Breast epithelium (tissue), 3 donors: ENCODE measurements at regions not wholly inside any gene's neighbourhood (a gene's known extent, or its start where the extent isn't known, plus 50 kb on each side); places are given as distances from the start of the nearest gene placed in this dataset.

Experiments used
- POLR2AphosphoS5 ChIP-seq, 3 donors: sonication (generic); formaldehyde crosslinking; IDR thresholded peaks; one replicate each; pipeline ENCODE4 v1.6.1; 2017; ENCODE audit warnings: antibody characterized with exemption in 3 of 3
- TF ChIP-seq, protein P1 (sequence below), 3 donors: fragments of 450-650 bp; IDR thresholded peaks; one replicate each; pipeline ENCODE4 v1.5.1; 2016 to 2017; ENCODE audit warnings: antibody characterized with exemption in 3 of 3, mild to moderate bottlenecking in 3 of 3, moderate library complexity in 3 of 3

DNA sequence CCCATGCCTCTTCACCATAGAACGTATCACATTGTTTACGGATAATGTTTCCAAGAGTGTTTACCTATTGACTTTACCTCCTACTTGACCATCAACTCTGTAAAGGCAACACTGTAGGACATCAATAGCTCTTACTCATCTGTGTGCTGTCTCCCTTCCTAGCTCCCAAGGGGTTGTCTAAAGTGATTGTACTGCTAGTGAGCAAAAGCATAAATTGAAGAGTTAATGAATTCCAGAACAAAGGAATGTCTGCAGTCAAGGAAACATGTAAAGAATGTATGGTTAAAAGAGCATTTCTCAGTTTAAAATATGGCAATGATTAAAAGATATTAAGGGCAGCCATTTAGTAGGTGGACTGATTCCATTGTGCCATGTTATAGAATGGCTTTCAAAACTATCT lies 985.4 kb downstream of the TBC1D32 start:
- TF ChIP-seq, protein P1, sequence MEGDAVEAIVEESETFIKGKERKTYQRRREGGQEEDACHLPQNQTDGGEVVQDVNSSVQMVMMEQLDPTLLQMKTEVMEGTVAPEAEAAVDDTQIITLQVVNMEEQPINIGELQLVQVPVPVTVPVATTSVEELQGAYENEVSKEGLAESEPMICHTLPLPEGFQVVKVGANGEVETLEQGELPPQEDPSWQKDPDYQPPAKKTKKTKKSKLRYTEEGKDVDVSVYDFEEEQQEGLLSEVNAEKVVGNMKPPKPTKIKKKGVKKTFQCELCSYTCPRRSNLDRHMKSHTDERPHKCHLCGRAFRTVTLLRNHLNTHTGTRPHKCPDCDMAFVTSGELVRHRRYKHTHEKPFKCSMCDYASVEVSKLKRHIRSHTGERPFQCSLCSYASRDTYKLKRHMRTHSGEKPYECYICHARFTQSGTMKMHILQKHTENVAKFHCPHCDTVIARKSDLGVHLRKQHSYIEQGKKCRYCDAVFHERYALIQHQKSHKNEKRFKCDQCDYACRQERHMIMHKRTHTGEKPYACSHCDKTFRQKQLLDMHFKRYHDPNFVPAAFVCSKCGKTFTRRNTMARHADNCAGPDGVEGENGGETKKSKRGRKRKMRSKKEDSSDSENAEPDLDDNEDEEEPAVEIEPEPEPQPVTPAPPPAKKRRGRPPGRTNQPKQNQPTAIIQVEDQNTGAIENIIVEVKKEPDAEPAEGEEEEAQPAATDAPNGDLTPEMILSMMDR (IDR thresholded peaks at IDR 0.05): no peak
- no peak for TF ChIP-seq POLR2AphosphoS5 (IDR thresholded peaks at IDR 0.05)
